ENCODE measurements at regions not wholly inside any gene's neighbourhood (a gene's known extent, or its start where the extent isn't known, plus 50 kb on each side); places are given as distances from the start of the nearest gene placed in this dataset.

- TF ChIP-seq ZNF462 (CRISPR knock-in tag; IDR thresholded peaks at IDR 0.05) (no peak), EZH2 (IDR thresholded peaks at IDR 0.05; ENCODE audit: low read depth, unreplicated experiment) (no peak), ETS1 (IDR thresholded peaks at IDR 0.05) (no peak)
Observed at GRCh38 chr2:204441316-204441715, 104.0 kb upstream of the PARD3B start (continued).

- H3K9me2 ChIP-seq (ENCODE audit: insufficient read depth), result peaks cover 8% of the 10 kb centered on the region; the same call in 1 of the 2 replicates
- H3K4me2 ChIP-seq, result no peak overlapping the region
- no peak for ATAC-seq
- H3K27me3 ChIP-seq (ENCODE audit: insufficient read depth), result no peaks in the 10 kb centered on the region
- Mint-ChIP-seq H3K27me3 (ENCODE audit: insufficient read depth, low read depth, poor library complexity) (no peaks in the 10 kb centered on the region), H3K36me3 (ENCODE audit: low read depth) (peaks cover 3% of the 10 kb centered on the region; the same call in 1 of the 3 replicates), H3K27ac (no peak overlapping the region), H3K4me3 (no peak overlapping the region), H3K4me1 (no peaks in the 10 kb centered on the region), H3K9me3 (peaks cover 10% of the 10 kb centered on the region; the same call in 1 of the 3 replicates)
- H3K27ac ChIP-seq (ENCODE audit: low read depth), result no peak overlapping the region
- H3K36me3 ChIP-seq (ENCODE audit: insufficient read depth), result no peaks in the 10 kb centered on the region
- H2AFZ ChIP-seq, result no peak overlapping the region
- H3K4me1 ChIP-seq (ENCODE audit: insufficient read depth), result no peaks in the 10 kb centered on the region
- H3F3A ChIP-seq (replicated peaks; ENCODE audit: low read depth), result no peaks in the 10 kb centered on the region
- H4K20me1 ChIP-seq (replicated peaks; ENCODE audit: insufficient read depth), result no peaks in the 10 kb centered on the region
- DNase-seq (ENCODE audit: low spot score), result no peak
- H3K4me3 ChIP-seq, result no peak overlapping the region
- H3K79me2 ChIP-seq (replicated peaks; ENCODE audit: insufficient read depth), result no peaks in the 10 kb centered on the region
- no peak for TF ChIP-seq CREB1 (CRISPR knock-in tag; IDR thresholded peaks at IDR 0.05; ENCODE audit: low read depth)
- TF ChIP-seq ZNF331 (CRISPR knock-in tag; IDR thresholded peaks at IDR 0.05; ENCODE audit: low read depth), result no peak
- no peak for TF ChIP-seq STAT1 (IDR thresholded peaks at IDR 0.05; ENCODE audit: unreplicated experiment)
- TF ChIP-seq EZH2 (IDR thresholded peaks at IDR 0.05; ENCODE audit: low read depth, unreplicated experiment), result no peak
- no peak for TF ChIP-seq JUNB (IDR thresholded peaks at IDR 0.05; ENCODE audit: unreplicated experiment)
- no peak for TF ChIP-seq ZNF462 (CRISPR knock-in tag; IDR thresholded peaks at IDR 0.05)
- TF ChIP-seq ZNF114 (CRISPR knock-in tag; IDR thresholded peaks at IDR 0.05), result no peak
- TF ChIP-seq POLR2AphosphoS5 (IDR thresholded peaks at IDR 0.05; ENCODE audit: low read depth), result no peak
Observed at GRCh38 chr2:204445149-204445548, 100.1 kb upstream of the PARD3B start.

All from GM23338 (cell line).